Dedifferentiated amniotic fluid mesenchymal stem cell (primary cell): ENCODE measurements at regions not wholly inside any gene's neighbourhood (a gene's known extent, or its start where the extent isn't known, plus 50 kb on each side); places are given as distances from the start of the nearest gene placed in this dataset.
"Not testable (repeated sequence)": the region's sequence is repeated elsewhere in the genome, so short reads cannot be mapped to it uniquely, and the experiment has no call there.

Experiments
- DNase-seq: peaks from one replicate; pipeline ENCODE4 v3.0.0-alpha.2; 2016; ENCODE audit errors: extremely low spot score

DNA sequence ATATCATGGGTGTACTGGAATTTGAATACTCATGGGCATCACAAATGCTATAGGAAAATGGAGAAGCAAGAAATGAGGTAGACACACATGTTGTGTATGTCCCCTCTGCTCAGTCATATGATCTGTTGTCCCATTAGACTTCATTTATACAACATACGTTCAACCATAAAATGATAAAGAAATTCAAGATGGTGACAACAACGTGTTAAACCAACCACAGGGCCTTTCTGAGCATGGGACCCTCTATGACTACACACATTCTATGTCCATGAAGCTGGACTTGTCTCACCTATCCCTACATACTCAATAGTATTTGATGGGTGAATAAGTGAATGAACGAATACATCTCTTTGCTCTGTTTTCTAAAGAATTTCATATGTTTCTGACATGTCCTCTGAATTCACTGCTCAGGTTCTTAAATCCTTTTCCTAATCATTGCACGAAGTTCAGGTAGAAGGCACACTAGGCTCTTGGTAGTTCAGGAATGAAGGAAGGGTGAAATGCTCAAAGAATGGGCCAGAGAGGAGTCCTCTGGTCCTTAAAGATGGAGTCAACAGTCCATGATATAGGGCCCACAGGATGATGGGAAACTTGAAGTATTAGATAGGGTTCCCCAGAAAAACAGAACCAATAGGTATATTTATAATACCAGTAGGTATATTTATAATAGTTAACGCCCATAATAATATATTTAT, 105.7 kb upstream of the PPM1H start:
- no peak for DNase-seq

DNA sequence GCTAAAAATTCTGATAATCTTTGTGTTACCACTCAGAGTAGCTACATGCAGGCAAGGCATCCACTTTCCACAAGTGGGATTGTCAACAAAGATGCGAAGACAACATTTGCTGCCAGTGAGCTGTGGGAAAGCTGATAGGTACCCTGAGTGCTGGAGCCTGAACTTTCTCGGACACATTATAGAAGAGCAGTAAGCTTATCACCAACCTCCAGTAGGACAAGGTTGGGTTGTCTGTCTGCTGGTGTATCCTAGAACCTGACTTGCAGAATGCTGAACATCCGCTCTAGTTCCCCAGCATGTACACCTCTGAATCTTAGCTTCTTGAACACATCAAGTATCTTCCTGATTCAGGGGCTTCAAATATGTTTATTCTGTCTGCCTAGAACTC, 103.8 kb upstream of the PPM1H start:
- no peak for DNase-seq

DNA sequence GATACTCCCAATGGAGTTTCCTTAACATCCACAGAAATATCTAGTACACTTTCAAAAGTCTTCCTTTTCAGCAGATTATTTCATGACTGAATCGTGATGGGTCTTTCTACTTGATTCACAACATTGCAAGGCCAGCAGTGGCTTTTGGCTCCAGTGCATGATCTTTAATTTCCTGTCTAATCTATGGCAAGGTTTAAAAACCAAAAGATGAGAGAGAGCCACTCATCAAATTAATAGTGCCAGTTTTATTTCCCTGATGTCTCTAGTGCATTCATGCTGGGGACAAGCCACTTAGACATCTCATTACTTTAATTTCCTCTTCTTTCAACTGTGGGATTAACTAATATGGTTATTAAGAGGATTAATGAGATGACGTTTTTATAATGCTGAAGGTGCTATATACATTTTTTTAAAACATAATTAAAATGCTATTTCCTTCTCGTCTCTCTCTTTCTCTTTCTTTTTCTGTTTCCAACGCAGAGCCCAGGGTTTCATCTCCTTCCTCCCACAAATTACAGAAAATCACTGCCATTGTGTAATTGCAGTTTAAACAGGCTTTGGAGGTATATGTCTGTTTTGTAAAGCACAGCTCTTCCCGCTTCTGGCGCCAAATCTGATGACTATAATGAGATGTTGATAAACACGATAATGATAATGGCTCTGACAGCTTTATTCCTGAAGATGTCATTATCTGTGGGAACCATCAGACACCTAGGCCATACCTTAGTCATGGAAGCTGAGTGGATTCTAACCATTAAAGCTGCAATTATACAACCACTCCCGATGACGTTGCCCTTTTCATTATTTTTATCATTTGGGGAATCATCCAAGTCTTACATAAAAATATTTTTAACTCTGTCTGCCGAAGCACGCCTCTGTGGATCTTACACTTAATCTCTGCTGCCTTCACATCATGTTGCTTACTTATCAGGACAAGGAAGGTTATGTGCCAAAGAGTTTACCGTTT, 103.1 kb upstream of the PPM1H start:
- DNase-seq: no peak

DNA sequence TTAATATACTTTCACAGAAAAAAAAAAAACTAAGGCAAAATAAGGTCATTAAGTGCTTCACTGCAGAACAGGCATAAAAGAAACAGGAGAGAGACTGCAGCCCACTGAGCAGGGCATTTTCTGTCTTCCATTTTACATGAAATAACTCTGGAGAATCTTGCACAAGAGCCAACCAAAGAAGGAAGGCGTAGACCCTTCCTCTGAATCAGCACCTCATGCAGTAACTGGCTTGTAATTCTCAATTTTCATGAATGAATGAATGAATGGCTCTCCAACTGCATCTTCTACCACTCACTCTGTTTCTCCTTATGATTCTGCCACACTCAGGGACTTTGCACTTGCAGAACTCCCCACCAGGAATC, 102.0 kb upstream of the PPM1H start:
- no peak for DNase-seq

DNA sequence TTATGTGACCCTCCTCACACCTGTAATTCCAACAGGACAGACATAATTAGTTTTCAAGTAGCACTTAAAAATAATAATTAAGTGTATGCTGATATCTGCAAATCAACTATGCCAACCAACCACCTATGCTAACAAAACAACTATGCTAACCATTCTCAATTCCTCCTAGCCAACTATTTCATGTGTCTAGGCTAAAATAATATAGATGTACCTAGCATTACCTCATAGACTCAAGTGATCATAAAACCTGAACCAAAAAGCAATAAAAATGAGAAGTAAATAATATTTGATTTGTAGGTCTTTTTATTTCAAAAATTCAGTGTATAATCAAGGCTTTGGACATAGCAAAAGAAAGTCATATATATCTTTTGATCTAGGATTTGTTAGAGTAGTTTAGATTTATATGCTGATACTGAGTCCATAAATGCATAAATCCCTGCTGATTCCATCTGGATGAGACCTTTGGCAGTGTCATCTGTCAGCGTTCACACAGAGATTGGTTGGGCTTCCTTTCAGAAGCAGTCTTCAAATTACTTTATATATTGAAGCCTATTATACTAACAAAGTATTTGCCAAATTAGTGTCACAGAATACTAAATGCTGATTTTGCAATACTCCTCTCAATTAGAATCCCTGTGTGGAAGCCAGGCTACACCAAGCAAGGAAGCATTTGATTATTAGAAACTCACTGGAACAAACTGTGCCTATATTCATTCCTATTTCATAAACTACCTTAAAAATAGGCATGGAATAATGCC, 101.4 kb upstream of the PPM1H start:
- DNase-seq: no peak

DNA sequence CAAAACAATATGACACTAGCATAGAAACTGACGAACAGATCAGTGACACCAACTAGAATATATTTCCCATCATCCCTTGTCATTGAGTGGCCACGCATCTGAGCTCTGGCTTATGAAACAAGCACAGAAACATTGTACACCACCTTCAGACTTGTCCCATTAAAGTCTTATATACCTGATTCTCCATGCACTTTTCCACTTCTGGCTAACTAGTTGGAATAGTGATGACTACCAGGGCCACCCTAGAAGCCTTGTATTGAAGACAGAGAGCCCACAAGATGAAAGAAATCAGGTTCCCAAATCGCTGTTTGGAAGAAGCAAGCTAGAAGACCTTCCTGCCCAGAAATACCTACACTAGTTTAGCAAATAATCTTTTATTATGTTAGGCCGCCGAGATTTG, 99.7 kb upstream of the PPM1H start:
- DNase-seq: no peak

DNA sequence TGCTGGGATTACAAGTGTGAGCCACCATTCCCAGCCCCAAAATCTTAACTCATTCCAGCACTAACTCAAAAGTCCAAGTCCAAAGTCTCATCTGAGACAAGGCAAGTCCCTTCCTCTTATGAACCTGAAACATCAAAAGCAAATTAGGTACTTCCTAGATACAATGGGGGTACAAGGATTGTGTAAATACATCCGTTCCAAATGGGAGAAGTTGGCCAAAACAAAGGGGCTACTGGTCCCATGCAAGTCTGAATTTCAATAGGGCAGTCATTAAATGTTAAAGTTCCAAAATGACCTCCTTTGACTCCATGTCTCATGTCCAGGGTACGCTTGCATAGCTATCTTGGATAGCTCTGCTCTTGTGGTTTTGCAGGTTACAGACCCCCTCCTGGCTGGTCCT, 94.7 kb upstream of the PPM1H start:
- DNase-seq: no peak

DNA sequence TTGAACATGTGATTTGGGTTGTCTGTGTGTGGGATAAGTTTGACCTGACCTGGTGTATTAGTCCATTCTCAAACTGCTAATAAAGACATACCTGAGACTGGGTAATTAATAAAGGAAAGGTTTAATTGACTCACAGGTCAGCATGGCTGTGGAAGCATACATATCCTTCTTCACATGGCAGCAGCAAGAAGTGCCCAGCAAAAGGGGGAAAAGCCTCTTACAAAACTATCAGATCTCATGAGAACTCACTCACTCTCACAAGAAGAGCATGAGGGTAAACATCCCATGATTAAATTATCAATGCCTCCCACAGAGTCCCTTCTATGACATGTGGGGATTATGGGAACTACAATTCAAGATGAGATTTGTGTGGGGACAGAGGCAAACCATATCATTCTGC, 94.0 kb upstream of the PPM1H start:
- DNase-seq: no peak

DNA sequence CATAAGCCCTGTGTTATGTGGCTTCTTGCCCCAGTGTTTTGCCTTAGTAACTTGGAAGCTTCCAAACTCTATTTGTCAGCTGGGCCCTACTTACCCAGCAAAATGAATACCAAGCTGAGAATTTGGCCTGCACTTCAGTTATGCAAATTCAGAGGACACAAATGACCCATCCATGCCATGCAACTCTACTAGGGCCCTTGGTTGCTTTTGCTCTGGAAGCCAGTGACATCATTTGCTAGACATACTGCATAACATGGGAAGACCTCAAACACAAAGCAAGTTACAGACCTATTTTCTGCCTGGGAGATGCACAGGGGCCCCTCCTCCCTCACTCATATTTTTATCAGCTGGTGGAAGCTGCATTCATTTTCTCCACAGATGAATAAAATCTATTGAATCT, 90.2 kb upstream of the PPM1H start:
- DNase-seq: no peak

DNA sequence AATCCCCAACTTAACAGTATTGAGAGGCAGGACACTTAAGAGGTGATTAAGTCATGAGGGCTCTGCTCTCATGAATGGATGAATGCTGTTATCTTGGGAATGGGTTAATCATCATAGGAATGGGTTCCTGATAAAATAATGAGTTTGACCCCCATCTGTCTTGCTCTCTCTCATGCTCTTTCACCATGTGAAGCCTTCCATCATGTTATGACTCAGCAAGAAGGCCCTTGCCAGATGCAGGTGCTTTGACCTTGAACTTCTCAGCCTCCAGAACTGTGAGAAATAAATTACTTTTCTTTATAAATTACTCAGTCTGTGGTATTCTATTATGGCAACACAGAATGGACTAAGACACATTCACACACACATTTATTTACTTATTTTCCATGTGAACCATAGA, 89.0 kb upstream of the PPM1H start:
- DNase-seq: no peak

DNA sequence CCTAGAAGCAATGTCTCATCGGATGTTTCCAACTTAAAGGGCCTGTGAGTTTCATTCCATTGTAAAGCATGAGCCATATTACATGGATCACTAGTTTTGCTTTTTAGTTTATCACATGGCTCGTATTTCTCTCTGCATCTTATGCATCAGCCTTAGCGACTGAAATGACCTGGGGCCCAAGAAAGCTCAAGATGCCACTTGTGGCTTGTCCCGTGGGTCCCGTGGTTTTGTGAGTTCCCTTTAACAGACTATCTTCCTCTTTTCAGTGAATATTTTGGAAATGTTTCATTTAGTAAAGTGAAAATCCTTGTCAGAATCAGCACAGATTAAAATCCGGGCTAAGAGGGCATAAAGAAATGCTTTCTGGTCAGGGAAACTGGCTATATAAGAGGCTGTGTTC, 86.2 kb upstream of the PPM1H start:
- DNase-seq: peak; percentile 32

DNA sequence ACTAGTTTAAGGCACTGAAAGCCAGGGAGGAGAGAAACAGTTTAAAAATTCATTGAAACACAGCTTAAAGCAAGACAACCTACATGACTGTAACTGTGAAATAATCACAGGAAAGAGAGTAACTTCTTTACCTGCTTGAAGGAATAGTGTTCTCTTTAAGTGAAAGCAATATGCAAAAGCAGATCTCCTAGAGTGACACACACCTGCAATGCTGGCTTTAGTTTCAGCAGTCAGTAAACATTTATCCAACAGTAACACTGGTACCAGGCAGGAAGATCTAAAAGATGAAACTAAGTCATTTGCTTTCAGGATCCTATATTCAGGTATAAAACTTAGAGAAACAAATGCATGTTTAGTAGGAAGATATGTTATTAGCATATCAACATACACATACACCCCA, 85.3 kb upstream of the PPM1H start:
- no peak for DNase-seq

DNA sequence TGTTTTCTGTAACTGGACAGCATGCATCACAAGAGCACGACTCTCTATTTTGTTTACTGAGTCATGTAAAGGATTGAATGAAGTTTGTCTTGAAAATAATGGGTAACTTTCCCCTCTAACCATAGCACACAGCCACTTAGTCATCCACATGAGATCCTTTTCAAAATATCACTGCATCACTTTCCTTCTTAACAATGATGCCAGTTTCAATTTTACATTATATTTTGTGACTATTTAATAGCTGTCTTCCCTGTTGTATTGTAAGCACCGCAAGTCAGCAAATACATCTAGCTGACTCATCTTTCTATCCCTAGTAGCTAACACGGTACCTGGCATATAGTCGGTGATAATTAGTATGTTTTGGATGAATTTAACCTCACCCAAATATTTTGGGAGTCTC, 83.3 kb upstream of the PPM1H start:
- no peak for DNase-seq

DNA sequence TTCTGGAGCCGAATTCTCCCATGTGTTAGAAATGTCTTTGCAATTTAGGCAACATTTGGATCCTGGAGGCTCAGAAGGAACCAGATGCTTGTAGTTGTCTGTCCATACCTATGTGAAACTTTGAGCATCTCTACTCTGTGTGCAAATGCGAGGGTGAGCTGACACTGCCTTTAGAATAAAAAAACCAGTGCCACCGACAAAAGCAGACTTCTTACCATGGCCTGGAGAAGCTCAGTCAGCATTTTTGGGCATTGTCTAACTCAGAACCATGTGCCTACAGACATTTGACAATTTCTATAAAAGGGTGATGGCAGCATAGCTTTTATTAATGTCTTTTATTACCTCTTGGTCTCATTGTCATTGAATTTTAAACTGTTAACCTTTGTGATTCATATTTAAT, 78.4 kb upstream of the PPM1H start:
- DNase-seq: no peak

DNA sequence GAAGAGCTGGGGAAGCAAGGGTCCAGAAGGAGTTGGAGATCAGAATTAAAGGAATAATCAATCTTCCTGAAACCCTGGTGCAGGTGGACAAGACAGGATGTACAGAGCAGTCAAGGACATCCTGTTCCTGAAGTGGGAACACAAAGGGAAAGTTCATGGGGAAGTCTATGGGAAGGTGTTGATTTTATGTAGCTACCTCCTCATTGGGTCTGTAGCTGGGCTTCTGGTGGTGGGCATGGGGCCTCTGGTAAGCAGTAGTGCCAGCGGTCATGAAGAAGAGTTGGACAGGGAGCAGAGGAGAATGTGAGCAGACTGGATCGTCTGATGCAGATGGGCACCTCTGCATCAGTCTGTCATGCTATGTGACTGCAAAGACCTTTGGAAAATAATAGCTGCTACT, 75.7 kb upstream of the PPM1H start:
- DNase-seq: no peak

DNA sequence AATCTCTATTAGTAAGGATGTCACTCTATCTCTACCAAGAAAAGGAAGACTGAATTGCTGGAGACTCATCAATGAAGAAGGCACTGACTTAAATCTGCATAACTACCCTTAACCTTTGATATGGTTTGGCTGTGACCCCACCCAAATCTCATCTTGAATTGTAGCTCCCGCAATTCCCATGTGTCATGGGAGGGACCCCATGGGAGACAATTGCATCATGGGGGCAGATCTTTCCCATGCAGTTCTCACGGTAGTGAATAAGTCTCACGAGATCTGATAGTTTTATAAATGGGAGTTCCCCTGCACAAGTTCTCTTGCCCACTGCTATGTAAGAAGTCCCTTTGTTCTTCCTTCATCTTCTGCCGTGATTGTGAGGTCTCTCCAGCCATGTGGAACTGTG, 73.4 kb upstream of the PPM1H start:
- no peak for DNase-seq

DNA sequence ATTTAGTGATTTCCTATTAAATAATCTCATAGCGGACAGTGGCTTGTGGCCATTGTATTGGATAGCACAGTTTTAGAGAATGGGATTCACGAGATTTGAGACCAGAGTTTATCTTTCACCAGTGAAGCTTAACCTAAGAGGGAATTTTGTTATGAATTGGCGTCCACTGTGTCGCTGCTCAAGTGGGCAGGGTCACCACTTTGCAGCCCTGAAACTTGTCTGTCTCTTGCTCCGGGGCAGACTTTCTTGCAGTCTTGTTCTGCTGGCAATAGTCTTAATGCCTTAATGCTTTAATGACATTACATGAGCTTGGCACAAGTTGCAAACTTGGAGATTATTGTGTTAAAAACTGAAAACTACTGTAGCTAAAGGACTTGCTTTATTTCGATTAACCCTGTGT, 72.8 kb upstream of the PPM1H start:
- no peak for DNase-seq

DNA sequence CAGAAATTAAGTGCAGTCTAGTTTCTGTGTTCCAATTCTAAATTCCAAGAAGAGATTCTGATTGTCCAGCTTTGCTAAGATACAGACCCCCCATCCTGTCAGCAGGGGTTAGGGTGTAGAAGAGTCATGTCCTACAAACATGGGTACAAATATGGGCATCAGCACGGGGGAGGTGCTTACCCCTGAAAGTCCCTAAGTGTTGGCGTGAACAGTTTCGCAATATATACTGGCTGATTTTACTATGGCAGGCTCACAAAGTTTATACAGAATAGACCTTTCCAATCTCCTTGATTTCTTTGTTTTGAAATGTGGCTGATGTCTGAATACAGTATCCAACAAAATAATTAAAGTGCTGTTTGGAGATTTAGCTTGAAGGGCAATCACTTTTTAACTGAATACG, 71.6 kb upstream of the PPM1H start:
- DNase-seq: no peak

DNA sequence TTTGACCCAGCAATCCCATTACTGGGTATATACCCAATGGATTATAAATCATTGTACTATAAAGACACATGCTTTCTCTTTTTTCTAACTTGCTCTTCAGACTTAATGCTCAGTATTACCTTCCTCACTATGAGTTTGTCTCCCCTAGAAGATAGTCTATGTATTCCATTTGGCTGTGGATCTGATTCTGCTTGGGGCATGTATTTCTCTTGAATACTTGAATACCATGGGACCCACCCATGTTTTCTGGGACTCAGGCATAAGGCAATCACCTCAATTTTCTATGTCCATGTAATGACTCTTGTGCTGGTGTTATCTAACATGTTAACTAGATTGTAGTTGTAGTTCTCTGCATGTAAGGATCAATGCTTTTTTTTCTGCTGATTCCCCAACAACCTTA, 70.4 kb upstream of the PPM1H start:
- DNase-seq: no peak

DNA sequence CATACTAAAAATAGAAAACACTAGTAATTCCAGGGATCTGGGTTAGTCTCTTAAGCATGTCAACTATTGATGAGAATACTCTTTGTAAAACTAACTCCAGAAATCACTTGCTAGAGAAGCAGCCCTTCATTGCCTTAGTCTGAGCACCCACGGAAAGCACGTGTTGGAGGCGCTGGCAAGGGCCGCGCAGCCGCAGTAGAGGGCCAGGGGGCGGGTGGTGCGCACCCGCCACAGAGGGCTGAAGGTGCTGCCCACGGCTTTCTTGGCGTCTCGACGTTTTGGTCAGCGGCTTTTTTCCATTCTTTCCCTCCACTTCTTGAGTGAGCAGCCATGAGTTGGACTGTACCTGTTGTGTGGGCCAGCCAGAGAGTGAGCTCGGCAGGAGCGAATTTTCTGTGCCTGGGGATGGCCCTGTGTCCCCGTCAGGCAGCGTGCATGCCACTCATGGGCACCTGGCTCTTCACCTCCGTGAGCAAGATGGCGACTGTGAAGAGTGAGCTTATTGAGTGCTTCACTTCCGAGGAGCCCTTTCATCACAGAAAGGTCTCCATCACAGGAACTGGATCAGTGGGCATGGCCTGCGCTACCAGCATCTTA, 68.4 kb upstream of the PPM1H start:
- DNase-seq: no peak

DNA sequence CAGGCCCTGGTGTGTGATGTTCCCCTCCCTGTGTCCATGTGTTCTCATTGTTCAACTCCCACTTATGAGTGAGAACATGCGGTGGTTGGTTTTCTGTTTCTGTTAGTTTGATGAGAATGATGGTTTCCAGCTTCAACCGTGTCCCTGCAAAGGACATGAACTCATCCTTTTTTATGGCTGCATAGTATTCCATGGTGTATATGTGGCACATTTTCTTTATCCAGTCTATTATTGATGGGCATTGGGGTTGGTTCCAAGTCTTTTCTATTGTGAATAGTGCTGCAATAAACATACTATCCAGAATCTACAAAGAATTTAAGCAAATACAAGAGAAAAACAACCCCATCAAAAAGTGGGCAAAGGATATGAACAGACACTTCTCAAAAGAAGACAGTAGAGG, 67.1 kb upstream of the PPM1H start:
- not testable (repeated sequence) for DNase-seq

DNA sequence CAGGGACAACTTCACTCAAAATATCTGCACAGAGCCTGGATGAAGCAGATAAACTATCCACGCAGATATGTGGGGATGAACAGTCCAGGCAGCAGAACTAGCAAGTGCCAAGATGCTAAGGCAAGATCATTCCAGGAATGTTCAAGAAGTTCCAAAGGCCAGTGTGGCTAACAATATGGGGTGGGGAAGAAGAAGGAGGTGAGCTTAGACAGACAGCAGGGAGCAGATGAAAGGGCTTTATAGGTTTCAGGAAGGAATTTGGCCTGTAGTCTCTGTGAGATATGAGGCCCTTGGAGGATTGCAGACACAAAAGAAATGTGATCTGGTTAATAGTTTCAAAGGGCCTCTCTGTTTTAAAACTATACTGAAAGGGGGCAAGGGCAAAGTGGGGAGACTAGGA, 63.5 kb upstream of the PPM1H start:
- DNase-seq: no peak
